CD4-positive, alpha-beta T cell treated with Interleukin-2 at 100 ng/mL for 4 hours (primary cell): ENCODE measurements at regions not wholly inside any gene's neighbourhood (a gene's known extent, or its start where the extent isn't known, plus 50 kb on each side); places are given as distances from the start of the nearest gene placed in this dataset.
A peak's percentile ranks its signal among the peaks of the same experiment; 100 is the strongest.
"Not testable (repeated sequence)": the region's sequence is repeated elsewhere in the genome, so short reads cannot be mapped to it uniquely, and the experiment has no call there.

Experiments used
- DNase-seq: peaks from one replicate; pipeline ENCODE4 v3.0.0-alpha.2; 2020; ENCODE audit warnings: low spot score

DNA sequence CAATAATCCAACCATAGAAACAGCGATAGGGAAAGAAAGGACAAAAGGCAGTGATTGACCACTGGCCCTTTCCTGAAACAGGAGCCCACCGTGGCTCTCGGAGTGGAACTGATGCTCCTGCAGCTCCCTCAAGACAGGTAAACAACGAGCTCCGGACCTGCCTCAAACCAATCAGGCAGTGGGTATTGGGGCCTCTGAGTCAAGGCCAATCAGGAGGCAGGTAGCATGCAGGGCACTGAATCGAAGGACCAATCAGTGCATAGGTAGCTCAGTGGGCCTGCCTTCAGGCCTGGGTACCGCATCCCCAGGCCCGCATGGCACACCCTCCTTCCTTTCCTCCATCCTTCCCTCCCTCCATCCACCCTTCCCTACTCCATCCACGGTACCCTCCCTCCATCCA, 425.1 kb upstream of the MGMT start:
- no peak for DNase-seq

DNA sequence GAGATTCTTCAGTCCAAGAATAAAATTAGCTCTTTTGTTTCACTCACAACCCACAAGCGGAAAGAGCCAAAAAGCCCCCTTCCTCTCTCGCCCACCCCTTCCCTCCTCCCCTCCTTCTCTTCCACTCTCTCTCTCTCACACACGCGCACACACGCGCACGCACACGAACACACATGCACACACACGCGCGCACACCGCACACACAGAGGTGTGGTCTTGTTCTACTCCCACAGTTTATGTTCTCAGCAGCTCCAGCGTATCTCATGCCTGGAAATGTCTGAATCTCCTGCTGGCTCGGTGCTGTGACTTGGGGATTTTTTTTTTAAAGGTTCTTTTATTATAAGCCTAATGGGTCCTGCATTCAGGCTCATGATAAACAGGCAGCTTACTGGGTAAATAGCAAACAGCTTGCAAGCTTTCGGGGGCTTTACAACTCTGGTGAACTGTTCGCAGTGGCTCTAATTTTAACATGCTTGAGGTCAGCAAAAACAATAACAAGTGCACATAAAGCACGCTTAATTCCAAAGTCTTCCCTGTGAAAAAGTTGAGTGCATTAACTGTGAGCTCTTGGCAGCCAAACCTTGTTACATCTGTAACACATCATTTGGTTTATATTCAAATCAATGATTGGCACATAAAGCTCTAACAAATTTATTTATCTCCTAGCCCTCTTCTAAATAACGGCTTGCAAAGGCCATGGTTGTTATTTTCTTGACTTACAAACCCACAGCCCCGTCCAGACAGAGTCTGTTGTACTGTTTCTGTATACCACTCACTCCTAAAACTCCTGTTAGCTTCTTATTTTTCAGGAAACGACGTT, 424.1 kb upstream of the MGMT start:
- no peak for DNase-seq

DNA sequence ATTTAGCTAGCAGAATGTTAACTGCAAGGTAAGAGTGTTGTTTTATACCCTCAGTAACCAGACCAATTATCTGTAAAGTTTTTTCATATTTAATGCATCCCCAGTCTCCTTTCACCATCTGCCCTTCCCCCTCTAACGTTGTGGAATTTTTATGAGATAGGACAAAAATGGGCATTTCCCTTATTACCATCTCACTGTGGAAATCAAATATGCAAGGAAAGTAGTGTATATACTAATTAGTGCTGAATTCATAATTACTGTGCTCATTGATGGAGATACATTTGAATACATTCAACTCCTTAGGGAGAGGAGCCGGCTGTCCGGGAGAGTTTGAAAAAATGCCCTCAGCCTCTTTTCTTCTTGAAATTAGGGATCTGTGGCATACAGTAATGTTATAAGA, 423.4 kb upstream of the MGMT start:
- DNase-seq = no peak

GRCh38 chr10:129045599-129045998, 421.4 kb upstream of the MGMT start:
- no peak for DNase-seq

DNA sequence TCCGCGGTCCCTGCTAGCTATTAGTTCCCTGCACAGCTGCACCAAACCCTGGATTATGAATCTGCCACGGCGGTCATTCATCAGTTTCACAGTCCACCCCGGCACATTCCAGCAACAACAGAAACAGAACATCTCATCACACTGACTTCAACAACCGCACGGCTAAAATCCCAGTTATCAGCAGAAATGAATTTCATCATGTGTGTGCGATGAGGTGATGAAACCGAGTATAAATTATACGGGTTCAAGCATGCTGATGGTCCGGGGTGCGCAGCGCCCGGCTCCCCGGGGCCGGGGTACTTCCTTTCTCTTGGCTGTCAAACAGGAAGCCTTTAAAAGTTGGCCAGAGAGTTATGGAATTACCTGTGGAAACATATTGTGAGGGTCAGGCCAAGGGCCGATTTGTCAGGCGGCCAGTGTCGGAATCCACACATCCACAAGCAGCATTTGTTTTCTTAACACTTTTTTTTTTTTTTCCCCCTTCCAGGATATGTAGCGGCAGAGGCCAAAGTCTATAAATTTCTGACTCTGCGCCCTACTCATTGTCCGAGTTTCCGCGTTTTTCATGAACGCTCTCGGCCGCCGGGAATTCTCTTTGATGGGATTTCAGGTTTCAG, 420.9 kb upstream of the MGMT start:
- DNase-seq = no peak

GRCh38 chr10:129046962-129047361, 420.1 kb upstream of the MGMT start:
- DNase-seq = no peak

GRCh38 chr10:129047600-129047999, 419.4 kb upstream of the MGMT start:
- DNase-seq = no peak

GRCh38 chr10:129048513-129048912, 418.5 kb upstream of the MGMT start:
- no peak for DNase-seq

DNA sequence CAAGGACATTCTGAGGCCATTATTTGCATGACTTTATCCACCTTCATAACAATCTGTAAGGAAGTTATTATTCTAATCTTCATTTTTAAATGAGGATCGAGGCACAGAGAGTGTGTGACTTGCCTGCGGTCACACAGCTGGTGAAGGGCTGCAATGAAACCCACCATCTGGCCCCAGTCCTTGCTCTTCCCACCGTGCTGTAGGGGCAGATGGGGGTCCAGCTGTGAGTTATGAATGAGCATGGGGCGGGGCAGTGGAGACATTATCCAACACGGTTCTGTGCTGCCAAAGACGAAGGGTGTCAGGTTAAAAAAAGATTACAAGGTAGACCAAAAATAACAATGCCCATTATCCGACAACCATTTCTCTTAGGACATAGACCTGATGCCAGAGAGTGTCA, 417.5 kb upstream of the MGMT start:
- no peak for DNase-seq

GRCh38 chr10:129055225-129055624, 411.8 kb upstream of the MGMT start:
- no peak for DNase-seq

DNA sequence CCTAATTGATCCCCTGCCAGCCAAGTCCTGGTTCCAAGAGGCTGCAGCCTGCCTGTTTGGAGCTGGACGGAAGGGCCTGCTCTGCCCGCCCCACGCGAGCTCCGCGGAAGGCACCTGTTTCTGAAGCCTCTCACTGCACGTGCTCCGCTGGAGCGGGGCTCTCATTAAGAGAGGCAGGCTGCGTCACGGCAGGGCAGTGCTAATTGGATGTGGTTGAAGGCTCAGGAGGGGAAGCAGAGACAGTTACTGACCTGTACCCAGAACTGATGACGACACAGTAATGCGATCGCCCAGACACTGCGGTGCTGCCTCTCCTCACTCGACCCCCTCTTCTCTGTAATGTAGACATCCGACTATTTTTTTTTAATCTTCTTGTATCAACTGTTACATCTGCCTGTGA, 411.1 kb upstream of the MGMT start:
- no peak for DNase-seq

DNA sequence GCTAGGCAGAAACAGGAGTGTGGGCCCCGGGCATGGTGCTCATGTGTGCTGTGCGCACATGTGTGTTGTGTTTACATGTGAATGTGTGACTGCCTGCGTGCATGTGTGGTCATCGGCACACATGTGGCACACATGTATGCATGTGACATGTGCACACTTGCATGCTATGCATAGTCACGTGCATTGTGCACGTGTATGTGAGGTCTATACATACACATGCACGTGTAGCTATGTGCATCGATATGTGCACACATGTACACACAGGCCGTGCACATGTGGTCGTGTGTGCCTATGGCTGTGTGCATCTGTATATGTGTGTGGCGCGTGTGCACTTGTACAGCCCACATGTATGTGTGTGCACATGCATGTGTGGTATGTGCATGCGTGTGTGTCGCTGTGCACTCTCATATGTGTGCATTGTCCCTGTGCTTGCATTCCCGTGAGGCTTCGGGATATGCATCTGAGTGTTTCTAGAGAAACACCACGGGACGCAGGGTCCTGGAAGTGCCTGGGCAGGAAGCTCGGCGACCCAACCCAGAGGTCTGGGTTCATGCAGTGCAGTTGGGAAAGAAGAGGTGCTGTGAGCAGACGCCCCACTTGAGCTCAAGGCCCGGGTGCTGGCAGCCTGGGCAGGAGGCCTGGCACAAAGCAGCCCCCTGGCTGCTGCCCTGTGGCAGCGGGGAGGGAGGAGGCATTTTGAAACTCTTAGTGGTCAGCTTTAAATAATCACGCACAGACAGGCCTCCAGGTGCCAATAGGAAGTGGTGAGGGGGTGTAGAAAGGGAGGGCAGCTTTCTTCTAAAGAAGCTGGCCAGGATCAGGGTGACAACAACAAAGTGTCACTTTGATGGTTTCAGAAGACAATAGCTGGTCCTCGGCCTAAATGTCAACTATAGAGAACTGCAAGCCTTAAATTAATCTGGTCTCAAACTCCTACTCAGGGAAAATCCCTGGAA, 410.0 kb upstream of the MGMT start:
- no peak for DNase-seq

DNA sequence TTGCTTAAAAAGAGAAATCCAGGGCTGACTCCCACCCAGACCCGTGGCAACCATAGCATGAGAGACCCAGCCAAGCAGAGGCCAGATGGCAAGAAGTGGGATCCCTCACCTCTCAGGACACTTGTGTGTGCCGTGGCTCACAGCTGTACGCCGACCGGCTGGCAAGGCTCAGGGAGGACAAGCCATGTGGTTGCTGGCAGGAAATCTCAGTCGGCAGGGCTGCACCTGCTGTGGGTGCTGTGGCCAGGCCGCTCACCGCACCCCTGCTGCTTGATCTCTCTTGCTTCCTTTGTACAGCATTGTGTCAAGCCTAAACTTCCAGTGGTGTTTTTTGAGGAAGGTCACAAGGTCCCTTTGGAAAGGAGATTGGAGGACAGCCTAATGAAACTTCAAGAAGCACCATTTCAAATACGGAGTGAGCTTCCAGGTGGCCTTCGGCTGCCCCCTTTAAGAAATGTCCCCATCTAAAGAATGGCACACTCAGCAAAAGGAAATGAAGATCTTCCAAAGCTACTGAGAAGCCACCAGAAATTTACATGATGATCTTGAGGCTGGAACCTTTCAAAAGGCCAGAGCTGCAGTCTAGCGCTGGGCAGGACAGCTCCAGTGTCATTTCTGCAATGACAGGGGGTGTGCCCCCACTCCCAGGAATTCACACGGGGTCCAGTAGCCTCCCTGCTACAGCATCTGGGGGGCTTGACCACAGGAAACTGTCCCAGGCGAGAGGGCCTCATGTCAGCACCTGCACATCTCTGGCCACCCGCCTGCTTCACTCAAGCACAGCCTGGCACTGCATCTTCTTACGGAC, 409.0 kb upstream of the MGMT start:
- DNase-seq = peak; percentile 28

GRCh38 chr10:129058664-129059155, 408.3 kb upstream of the MGMT start:
- DNase-seq = no peak

- no peak for DNase-seq
Measured at GRCh38 chr10:129059977-129060376, 407.1 kb upstream of the MGMT start.

DNA sequence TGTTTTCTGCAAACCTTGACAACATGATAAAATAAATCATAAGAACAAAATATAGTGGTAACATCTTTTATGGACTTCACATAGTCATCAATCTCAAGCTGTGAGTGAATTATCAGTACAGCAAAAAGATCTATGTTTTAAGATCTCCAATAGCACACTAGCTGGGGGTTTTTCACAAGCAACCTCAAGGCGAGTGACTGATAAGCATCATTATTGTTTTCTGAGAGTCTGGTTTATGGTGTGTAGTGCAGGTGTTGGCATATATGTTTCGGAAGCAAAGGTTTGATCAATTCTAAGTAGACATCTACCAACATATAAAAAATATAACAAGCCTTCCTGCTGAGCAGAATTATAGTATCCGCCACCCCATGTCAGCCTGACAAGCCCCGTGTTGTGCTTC, 403.8 kb upstream of the MGMT start:
- DNase-seq = no peak

DNA sequence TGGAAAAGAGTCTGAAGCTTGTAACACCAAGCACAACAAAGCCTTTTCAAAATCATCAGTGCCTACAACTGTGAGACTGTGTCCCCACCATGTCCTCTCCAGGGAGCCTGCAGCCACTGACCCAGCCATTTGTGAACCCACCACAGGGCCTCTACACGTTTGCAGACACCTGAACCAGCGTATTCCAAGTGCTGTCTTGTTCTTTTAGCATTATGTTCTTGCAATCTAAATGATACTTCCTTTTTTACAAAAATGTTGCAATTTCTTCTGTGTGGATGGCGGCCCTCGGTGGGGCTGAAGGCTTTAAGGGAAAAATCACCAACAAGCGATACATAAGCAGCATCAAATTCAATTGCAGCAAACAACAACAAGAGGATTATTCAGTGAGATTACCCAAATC, 403.2 kb upstream of the MGMT start:
- no peak for DNase-seq

DNA sequence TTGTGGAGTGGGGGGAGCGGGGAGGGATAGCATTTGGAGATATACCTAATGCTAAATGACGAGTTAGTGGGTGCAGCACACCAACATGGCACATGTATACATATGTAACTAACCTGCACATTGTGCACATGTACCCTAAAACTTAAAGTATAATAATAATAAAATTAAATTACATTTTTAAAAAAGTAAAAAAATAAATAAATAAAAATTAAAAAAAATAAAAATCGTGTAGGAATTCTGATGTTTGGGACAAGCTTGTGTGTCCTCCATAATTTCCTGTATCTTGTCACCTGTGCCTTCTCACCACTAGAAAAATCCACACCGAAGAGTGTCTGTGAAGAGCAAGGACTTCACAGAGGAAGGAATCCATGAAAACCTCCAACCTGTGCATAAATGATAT, 400.5 kb upstream of the MGMT start:
- not testable (repeated sequence) for DNase-seq

- not testable (repeated sequence) for DNase-seq
Measured at GRCh38 chr10:129071411-129071810, 395.6 kb upstream of the MGMT start.

DNA sequence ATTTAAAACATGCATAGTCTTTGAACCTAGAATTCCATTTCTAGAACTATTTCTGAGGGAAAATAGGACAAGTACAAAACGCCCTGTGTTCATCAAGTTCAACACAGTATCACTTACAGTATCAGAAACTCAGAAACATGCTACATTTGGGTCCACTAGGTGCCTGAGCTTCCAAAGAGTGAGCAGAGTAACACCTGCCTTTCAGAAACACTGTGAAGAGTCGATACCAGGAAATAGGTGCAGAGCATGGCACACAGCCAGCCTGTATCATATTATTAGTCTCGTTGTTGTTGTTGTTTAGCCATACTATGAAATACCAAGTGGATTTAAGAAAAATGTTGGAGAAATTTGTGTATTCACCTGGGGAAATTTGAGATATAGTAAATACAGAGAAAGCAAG, 392.1 kb upstream of the MGMT start:
- DNase-seq = no peak

DNA sequence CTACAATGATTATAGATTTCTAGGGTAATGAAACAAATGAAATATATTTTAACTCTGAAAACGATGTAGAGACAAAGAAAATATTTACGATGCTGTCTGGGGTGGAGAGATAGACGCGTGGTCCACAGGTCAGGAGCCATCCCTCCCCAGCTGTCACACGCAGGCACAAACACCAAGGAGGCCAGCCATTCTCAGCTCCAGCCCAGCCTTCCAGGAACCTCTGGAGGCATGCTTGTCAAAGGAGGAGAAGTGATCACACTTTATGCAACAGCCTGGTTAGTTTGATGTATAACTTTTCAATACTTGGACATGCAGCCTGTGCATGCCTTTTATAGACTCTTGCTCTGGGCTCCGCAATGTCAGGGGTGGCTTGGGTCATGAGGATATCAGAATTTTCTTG, 391.5 kb upstream of the MGMT start:
- DNase-seq = no peak

DNA sequence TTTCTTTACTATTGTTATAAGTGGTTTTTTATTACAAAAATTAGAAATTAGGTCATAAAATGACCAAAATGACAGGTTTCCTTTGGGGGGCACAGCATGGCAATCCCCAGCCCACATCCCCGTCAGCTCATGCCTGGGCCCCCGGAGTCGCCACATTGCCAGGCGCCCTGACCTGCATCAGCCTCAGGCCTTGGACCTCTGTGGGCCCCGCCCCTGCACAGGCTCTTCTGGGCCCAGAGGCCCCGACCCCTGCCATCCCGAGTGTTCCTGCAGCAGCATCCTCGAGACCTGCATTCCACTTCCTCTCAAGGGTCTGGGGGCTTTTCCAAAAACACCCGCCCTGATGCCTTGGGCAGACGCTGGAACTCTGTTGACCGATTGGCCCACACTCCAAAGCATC, 391.1 kb upstream of the MGMT start:
- DNase-seq = no peak
